VCaP (cell line): ENCODE measurements at regions not wholly inside any gene's neighbourhood (a gene's known extent, or its start where the extent isn't known, plus 50 kb on each side); places are given as distances from the start of the nearest gene placed in this dataset.

ENCODE experiments used
- H3K27ac ChIP-seq: fragments of 450-650 bp; 2 replicates; pipeline ENCODE4 v1.5.1; 2017
- CTCF ChIP-seq: fragments of 450-650 bp; conservative IDR thresholded peaks from 2 replicates; pipeline ENCODE4 v1.5.1; 2017; ENCODE audit warnings: mild to moderate bottlenecking, moderate library complexity

- H3K27ac ChIP-seq, result no peak overlapping the region
- TF ChIP-seq CTCF, result no peak
Measured at GRCh38 chr4:19694812-19695211, 556.9 kb upstream of the SLIT2 start.

DNA sequence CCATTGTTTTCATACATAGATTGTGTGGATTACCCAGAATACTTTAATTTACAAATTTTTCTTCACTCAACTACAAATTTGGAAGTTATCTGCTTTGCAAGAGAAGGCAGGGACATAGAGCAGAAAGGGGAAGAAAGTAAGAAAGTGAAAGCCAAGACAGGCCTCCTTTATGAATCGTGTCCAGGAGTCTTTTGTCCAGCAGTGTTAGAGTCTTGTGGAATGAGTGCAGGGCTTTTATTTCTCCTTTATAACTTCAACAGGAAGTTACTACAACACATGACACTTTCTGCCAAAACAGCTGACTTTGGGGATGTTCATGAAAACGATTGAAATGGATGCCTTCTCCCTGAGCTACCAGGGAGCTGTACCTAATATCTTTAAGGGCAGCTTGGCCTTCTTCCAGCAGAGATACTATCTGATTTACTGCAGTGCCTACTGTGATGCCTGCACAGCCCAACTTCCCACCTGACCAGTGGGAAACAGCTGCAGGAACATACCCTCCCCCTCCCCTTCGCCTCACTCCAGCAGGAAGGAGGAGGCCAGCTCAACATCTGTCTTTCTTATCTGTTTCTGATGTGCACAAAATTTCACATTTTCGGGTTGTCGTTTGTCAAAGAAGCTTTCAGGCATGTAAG is 557.7 kb upstream of the SLIT2 start:
- no peak for TF ChIP-seq CTCF
- no peak overlapping the region for H3K27ac ChIP-seq

GRCh38 chr4:19689511-19689910 is 562.2 kb upstream of the SLIT2 start:
- H3K27ac ChIP-seq, result no peak overlapping the region

GRCh38 chr4:19686456-19686855 is 565.2 kb upstream of the SLIT2 start:
- no peak overlapping the region for H3K27ac ChIP-seq
- no peak for TF ChIP-seq CTCF

More at GRCh38 chr4:19689511-19689910, 562.2 kb upstream of the SLIT2 start:
- no peak for TF ChIP-seq CTCF

- H3K27ac ChIP-seq, result no peak overlapping the region
- no peak for TF ChIP-seq CTCF
Measured at GRCh38 chr4:19684084-19684483, 567.6 kb upstream of the SLIT2 start.

DNA sequence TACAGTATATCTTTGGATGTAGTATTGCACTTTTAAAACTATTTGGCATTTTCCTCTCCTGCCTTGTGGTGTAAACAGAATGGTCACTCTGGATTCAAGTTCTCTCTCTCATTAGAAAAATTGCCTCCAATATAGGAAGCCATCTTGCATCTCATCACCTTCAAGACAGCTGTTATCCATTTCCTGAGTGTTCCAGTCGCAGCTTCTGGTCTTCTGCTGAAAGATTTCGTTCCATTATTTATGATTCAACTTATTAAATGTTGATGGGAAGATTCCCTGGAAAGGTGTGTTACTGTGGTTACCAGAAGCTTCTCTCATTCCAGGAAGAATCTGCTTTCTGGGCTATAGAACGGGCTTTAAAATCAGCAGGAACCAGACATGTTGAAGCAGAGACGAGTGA is 568.3 kb upstream of the SLIT2 start:
- no peak for TF ChIP-seq CTCF
- H3K27ac ChIP-seq, result no peak overlapping the region

DNA sequence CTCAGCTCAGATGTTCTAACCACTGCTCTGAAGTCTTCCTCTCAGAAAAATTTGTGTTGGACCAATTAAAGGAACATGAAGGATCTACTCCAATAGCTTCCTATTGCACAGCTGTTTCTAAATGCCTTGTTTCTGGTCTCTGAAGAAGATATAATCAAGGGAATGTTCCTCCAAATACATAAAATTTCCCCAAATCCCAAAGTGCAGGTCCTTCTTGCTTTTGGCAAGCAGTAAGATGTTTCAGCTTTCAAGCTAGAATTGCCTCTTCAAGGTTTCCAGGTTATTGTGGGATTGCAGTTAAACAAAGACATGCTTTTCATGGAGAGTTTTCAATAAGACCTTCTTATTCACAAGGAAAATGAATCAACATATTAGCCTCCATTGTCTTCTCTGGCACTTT is 574.5 kb upstream of the SLIT2 start:
- TF ChIP-seq CTCF, result no peak
- no peak overlapping the region for H3K27ac ChIP-seq
